ENCODE measurements at regions not wholly inside any gene's neighbourhood (a gene's known extent, or its start where the extent isn't known, plus 50 kb on each side); places are given as distances from the start of the nearest gene placed in this dataset.

DNA sequence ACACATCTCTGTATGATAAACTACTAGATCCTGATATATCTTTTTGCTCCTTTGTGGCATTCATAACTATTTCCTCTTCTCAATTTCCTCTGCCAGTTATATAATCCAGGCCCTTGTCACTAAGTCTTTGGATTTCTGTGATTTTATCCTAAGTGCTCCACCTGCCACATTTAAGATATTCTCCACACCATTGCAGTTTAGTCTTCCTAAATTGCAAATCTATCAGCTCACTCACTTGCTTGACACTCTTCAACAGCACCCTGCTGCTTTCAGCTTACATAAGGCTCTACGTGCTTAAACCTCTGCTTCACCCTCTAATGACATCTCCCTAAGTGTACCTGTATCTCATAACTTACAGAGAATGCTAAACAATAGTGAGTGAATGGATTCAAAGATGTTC lies 1032.2 kb upstream of the SEL1L start:
- TF ChIP-seq EZH2 (IDR thresholded peaks at IDR 0.05): no peak
- TF ChIP-seq POLR2AphosphoS5 (IDR thresholded peaks at IDR 0.05; ENCODE audit: borderline replicate concordance, low read depth, low read length): no peak
